Central memory CD4-positive, alpha-beta T cell (primary cell): ENCODE measurements at regions not wholly inside any gene's neighbourhood (a gene's known extent, or its start where the extent isn't known, plus 50 kb on each side); places are given as distances from the start of the nearest gene placed in this dataset.

ENCODE experiments used
- DNase-seq: peaks from one replicate; pipeline ENCODE4 v3.0.0; 2022

GRCh38 chr3:72386327-72387000 is 461.8 kb downstream of the SHQ1 start:
- no peak for DNase-seq

- DNase-seq, result no peak
These were observed 463.1 kb downstream of the SHQ1 start for GRCh38 chr3:72385167-72385566.

- no peak for DNase-seq
These were observed 463.6 kb downstream of the SHQ1 start for GRCh38 chr3:72384602-72385001.

- no peak for DNase-seq
These were observed 464.4 kb downstream of the SHQ1 start for GRCh38 chr3:72383883-72384282.

- DNase-seq, result no peak
These were observed 465.0 kb downstream of the SHQ1 start for GRCh38 chr3:72383230-72383629.

- DNase-seq, result no peak
These were observed 465.8 kb downstream of the SHQ1 start for GRCh38 chr3:72382460-72382859.

- no peak for DNase-seq
These were observed 466.7 kb downstream of the SHQ1 start for GRCh38 chr3:72381584-72381983.

GRCh38 chr3:72380711-72381493 is 467.3 kb downstream of the SHQ1 start:
- no peak for DNase-seq

- DNase-seq, result no peak
These were observed 468.1 kb downstream of the SHQ1 start for GRCh38 chr3:72380193-72380592.

- no peak for DNase-seq
These were observed 468.6 kb downstream of the SHQ1 start for GRCh38 chr3:72379500-72380187.

GRCh38 chr3:72378287-72378686 is 470.0 kb downstream of the SHQ1 start:
- no peak for DNase-seq

GRCh38 chr3:72376956-72377710 is 471.1 kb downstream of the SHQ1 start:
- no peak for DNase-seq

GRCh38 chr3:72375237-72376076 is 472.8 kb downstream of the SHQ1 start:
- peak; percentile 11 for DNase-seq

- no peak for DNase-seq
These were observed 475.1 kb downstream of the SHQ1 start for GRCh38 chr3:72373139-72373538.

GRCh38 chr3:72372161-72372560 is 476.1 kb downstream of the SHQ1 start:
- DNase-seq, result no peak

- DNase-seq, result no peak
These were observed 476.8 kb downstream of the SHQ1 start for GRCh38 chr3:72371431-72371830.

GRCh38 chr3:72370947-72371346 is 477.3 kb downstream of the SHQ1 start:
- no peak for DNase-seq

GRCh38 chr3:72369681-72370080 is 478.6 kb downstream of the SHQ1 start:
- no peak for DNase-seq

- no peak for DNase-seq
These were observed 479.8 kb downstream of the SHQ1 start for GRCh38 chr3:72368331-72368975.

GRCh38 chr3:72361990-72362389 is 486.3 kb downstream of the SHQ1 start:
- DNase-seq, result no peak

- no peak for DNase-seq
These were observed 488.5 kb downstream of the SHQ1 start for GRCh38 chr3:72359743-72360142.

- DNase-seq, result no peak
These were observed 493.1 kb downstream of the SHQ1 start for GRCh38 chr3:72355168-72355567.
